ENCODE measurements at regions not wholly inside any gene's neighbourhood (a gene's known extent, or its start where the extent isn't known, plus 50 kb on each side); places are given as distances from the start of the nearest gene placed in this dataset.

DNA sequence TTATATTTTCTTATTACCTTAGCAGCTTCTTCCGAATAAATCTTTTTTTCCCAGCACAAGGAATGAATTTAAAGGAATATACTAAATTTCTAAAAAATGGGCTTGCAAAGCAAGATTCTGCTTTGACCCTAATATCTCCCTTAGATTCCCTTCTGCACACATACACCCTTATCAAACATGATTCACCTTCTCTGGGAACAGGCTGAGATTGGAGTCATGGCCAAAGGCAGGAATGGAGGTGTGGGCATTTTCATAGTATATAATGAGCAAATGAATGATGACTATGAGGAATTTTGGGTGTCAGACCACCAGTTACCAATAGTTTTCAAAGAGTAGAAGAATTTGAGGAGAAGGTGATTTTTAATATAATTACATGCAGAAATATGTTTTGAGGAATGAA lies 231.3 kb upstream of the CDH11 start:
- TF ChIP-seq, protein P1, sequence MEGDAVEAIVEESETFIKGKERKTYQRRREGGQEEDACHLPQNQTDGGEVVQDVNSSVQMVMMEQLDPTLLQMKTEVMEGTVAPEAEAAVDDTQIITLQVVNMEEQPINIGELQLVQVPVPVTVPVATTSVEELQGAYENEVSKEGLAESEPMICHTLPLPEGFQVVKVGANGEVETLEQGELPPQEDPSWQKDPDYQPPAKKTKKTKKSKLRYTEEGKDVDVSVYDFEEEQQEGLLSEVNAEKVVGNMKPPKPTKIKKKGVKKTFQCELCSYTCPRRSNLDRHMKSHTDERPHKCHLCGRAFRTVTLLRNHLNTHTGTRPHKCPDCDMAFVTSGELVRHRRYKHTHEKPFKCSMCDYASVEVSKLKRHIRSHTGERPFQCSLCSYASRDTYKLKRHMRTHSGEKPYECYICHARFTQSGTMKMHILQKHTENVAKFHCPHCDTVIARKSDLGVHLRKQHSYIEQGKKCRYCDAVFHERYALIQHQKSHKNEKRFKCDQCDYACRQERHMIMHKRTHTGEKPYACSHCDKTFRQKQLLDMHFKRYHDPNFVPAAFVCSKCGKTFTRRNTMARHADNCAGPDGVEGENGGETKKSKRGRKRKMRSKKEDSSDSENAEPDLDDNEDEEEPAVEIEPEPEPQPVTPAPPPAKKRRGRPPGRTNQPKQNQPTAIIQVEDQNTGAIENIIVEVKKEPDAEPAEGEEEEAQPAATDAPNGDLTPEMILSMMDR (IDR thresholded peaks at IDR 0.05; ENCODE audit: control extremely low read depth in 1 of 3, insufficient read depth in 1 of 3, low read depth in 1 of 3, low read length in 3 of 3), result no peak
- TF ChIP-seq EP300 (IDR thresholded peaks at IDR 0.05; ENCODE audit: borderline replicate concordance in 1 of 2, low read depth in 2 of 2, low read length in 2 of 2) (no peak), HDAC6 (IDR thresholded peaks at IDR 0.05; ENCODE audit: low read depth, low read length) (no peak)

All from H1 (cell line).